Activated T-helper 1 cell treated with anti-CD3 and anti-CD28 coated beads, Interleukin-12 subunit alpha, Interleukin-12 subunit beta, Interleukin-2, Interleukin-4 antibody, amounts not matched to agents 30 ng/mL and 10 ng/mL and 1 ng/mL, durations not matched to agents 14 hours and 24 hours and 36 hours (primary cell): ENCODE measurements at regions not wholly inside any gene's neighbourhood (a gene's known extent, or its start where the extent isn't known, plus 50 kb on each side); places are given as distances from the start of the nearest gene placed in this dataset.
"Not testable (repeated sequence)": the region's sequence is repeated elsewhere in the genome, so short reads cannot be mapped to it uniquely, and the experiment has no call there.

Source experiments
- DNase-seq: peaks from one replicate; pipeline ENCODE4 v3.0.0; 2021; ENCODE audit warnings: low spot score
- H3K27ac Mint-ChIP-seq: one replicate; pipeline ENCODE4 v1.8.0; 2021; ENCODE audit warnings: mild to moderate bottlenecking, mixed read lengths
- H3K27me3 Mint-ChIP-seq: one replicate; pipeline ENCODE4 v1.8.0; 2022; ENCODE audit warnings: mild to moderate bottlenecking, moderate library complexity, mixed read lengths; ENCODE audit not compliant: insufficient read depth
- H3K36me3 Mint-ChIP-seq: one replicate; pipeline ENCODE4 v1.8.0; 2021; ENCODE audit warnings: low read depth, mixed read lengths
- H3K4me1 Mint-ChIP-seq: one replicate; pipeline ENCODE4 v1.8.0; 2021; ENCODE audit warnings: low read depth, mixed read lengths
- H3K4me3 Mint-ChIP-seq: one replicate; pipeline ENCODE4 v1.8.0; 2021; ENCODE audit warnings: mild to moderate bottlenecking, moderate library complexity, mixed read lengths
- H3K9me3 Mint-ChIP-seq: one replicate; pipeline ENCODE4 v1.8.0; 2021; ENCODE audit warnings: mixed read lengths
- intact Hi-C: fragments of 100-400 bp; cut with micrococcal nuclease; formaldehyde crosslinking; loops from one replicate; pipeline ENCODE4 v1.15.1; 2024

DNA sequence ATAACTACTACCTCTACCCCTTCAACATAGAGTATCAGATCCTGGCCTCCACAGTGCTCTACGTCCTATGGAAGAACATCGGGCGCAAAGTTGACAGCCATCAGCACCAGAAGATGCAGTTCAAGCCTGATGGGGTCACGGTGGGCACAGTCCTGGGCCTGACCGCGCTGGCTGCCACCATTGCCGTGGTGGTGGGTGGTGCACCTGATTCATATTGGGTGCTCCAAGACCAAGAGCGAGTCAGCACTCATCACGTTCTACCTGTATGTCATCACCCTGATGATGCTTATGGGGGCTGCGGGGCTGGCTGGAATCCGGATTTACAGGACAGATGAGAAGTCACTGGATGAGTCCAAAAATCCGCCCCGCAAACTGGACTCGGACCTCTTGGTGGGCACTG is 846.4 kb downstream of the RPIA start:
- intact Hi-C loops, H3K4me1 Mint-ChIP-seq, H3K27me3 Mint-ChIP-seq, H3K36me3 Mint-ChIP-seq, H3K9me3 Mint-ChIP-seq, H3K4me3 Mint-ChIP-seq, H3K27ac Mint-ChIP-seq, DNase-seq: not testable (repeated sequence)

DNA sequence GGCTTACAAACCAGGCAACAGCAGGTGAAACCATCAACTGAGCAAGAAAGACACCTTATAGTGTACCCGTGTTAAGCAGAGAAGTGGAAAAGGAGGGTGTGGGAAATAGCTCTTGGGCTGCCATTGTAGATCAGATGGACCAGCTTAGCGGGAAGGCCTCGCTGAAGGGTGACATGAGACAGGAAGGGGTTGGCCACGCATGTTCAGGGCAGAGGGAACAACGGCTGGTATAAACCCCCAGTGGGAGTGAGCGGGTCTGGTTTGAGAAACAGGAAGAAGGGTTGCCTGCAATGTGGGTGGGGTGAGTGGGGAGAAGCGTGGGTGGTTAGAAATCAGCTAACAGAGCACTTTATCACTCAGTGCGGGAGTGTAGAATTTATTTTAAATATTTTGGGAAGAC is 852.6 kb downstream of the RPIA start:
- H3K27me3 Mint-ChIP-seq, H3K4me3 Mint-ChIP-seq, H3K36me3 Mint-ChIP-seq, H3K4me1 Mint-ChIP-seq, DNase-seq, H3K27ac Mint-ChIP-seq, intact Hi-C loops, H3K9me3 Mint-ChIP-seq: not testable (repeated sequence)

DNA sequence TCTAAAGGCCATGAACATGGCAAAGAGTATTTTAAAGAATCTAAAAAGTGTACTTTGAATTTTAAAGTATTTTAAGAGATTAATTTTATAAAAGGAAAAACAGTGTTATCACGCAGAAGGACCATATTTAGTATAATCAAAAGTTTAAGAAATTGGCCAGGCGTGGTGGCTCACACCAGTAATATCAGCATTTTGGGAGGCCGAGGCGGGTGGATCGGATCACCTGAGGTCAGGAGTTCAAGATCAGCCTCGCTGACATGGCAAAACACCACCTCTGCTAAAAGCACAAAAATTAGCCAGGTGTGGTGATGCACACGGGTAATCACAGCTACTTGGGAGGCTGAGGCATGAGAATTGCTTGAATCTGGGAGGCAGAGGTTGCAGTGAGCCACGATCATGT is 887.7 kb downstream of the RPIA start:
- intact Hi-C loops, DNase-seq, H3K9me3 Mint-ChIP-seq, H3K4me1 Mint-ChIP-seq, H3K4me3 Mint-ChIP-seq, H3K36me3 Mint-ChIP-seq, H3K27ac Mint-ChIP-seq, H3K27me3 Mint-ChIP-seq: not testable (repeated sequence)

DNA sequence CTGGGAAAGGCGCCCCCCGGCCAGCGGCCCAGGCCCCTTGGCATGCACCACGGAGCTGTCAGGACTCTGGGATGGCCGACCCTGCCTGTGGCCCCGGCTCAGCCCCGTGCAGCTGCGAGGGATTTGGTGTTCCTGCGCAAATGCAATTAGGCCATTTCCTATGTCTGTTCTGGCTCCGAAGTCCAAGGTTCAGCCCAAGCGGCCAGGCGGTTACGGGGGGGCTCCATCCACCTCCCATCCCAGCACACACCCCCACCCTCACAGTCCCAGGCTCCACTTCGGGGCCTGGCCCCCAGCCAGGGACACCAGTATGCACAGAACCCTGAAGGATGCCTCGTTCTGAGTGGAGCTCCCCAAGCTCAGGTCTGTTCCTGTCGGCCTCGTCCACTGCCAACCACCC is 891.3 kb downstream of the RPIA start:
- H3K36me3 Mint-ChIP-seq, intact Hi-C loops: not testable (repeated sequence)

DNA sequence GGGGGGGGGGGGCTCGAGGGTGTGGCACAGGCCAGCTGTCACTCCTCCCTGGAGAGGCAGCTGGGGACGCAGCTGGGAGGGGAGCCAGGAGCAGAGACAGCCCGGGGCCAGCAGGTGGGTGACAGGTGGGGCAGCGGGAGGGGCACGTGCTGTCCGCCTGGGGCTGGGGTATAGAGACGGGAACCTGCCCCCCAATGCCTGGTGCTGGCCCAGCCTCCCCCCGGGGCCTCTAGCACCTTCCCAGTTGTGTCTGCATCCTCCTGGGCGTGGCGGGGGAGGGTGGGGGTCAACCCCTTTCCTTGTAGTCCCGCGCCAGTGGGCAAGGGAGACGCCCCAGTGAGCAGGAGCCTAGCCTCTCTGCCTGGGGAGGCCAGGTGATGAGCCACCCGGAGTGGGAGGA is 892.6 kb downstream of the RPIA start:
- intact Hi-C loops, H3K4me3 Mint-ChIP-seq, H3K36me3 Mint-ChIP-seq: not testable (repeated sequence)

More for the DNA sequence above, 891.3 kb downstream of the RPIA start:
- not testable (repeated sequence) for H3K27me3 Mint-ChIP-seq, H3K4me1 Mint-ChIP-seq, H3K27ac Mint-ChIP-seq, DNase-seq, H3K9me3 Mint-ChIP-seq, H3K4me3 Mint-ChIP-seq

DNA sequence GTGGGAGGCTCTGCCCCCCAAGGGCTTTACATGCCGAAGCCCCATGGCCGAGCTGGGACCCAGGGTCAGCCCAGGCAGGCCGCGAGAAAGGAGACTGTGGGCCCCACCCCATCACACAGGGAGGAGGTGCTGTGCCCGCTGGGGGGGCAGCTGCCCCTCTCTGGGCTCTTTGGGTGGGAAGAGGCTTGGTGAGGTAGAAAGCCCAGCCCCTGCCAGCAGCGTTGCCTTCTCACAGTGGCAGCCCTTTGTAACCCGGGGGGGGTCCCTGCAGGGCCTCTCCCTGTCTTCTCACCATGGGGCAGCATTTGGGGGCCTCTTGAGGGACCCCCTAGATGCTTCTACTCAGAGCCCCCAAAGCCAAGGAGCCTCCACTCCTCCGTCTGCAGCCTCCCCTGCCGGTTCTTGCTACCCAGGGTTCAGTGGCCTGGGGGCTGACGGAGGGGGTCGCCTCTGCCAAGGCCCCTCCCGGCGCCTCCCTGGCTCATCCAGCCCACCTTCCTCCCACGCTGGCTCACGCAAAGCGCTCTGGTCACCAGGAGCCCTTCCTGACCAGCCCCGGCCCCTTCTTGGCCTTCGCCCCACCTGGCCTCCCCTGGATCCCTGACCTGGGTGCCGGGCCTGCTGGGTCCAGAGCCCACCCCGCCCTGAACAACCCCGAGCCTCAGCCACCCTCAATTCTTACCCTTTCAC is 893.5 kb downstream of the RPIA start:
- H3K4me3 Mint-ChIP-seq: peak overlapping the region; percentile 81
- H3K27ac Mint-ChIP-seq, H3K4me1 Mint-ChIP-seq, H3K36me3 Mint-ChIP-seq, intact Hi-C loops, H3K9me3 Mint-ChIP-seq, H3K27me3 Mint-ChIP-seq, DNase-seq: not testable (repeated sequence)

More for the DNA sequence above, 892.6 kb downstream of the RPIA start:
- H3K27ac Mint-ChIP-seq, H3K27me3 Mint-ChIP-seq, DNase-seq, H3K9me3 Mint-ChIP-seq, H3K4me1 Mint-ChIP-seq: not testable (repeated sequence)

DNA sequence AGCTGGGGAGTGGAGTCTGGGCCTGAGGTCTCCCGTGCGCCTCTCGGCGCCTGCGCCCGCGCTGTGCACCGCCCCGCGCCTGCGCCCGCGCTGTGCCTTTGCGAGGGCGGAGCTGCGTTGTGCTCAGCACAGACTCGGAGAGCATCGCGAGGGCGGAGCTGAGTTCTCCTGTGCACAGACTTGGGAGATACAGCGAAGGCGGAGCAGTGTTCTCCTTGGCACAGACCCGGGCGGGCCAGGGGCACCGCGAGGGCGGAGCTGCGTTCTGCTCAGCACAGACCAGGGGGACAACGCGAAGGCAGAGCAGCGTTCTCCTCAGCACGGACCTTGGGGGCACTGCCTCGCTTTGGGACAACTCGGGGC is 894.1 kb downstream of the RPIA start:
- H3K36me3 Mint-ChIP-seq, H3K27ac Mint-ChIP-seq, H3K9me3 Mint-ChIP-seq, H3K4me1 Mint-ChIP-seq, H3K27me3 Mint-ChIP-seq, intact Hi-C loops: not testable (repeated sequence)
- peak; percentile 58 for DNase-seq
- peak overlapping the region; percentile 81 for H3K4me3 Mint-ChIP-seq

DNA sequence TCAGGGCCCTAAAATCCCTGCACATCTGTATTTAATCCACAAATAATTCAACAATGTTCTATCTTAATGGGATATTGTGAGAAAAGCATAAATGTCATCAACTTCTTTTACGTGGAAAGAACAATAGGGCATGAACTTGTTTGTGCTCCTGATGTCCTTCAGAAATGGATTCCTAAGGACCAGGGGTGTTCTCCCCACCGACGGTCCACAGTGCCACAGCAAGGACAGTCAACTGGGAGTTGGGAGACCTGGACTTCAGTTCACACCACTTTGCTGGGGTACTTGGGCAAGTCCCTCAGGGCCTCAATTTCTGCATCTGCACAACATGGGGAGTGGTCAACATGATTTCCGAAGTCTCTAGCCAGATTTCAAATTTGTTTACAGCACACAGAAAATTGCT is 908.4 kb downstream of the RPIA start:
- not testable (repeated sequence) for H3K4me1 Mint-ChIP-seq, DNase-seq, H3K36me3 Mint-ChIP-seq

DNA sequence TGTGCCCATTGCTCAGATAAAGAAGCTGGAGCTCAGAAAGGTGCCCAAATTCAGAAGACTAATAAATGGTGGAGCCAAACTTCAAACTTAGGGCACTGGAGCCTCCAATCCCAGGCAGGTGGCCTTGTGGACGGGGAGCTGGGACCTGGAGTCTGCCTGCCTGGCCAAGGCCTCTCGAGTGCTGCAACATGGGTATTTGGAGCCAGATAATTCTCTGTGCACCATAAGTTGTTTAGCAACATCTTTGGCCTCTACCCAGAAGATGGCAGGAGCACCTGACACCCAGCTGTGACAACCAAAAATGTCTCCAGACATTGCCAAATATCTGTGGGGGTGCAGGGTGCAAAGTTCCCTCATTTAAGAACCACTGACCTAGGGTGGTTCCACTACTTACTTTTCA is 915.0 kb downstream of the RPIA start:
- H3K36me3 Mint-ChIP-seq, DNase-seq, H3K27me3 Mint-ChIP-seq, H3K4me1 Mint-ChIP-seq, H3K9me3 Mint-ChIP-seq, H3K4me3 Mint-ChIP-seq, intact Hi-C loops, H3K27ac Mint-ChIP-seq: not testable (repeated sequence)

More for the DNA sequence above, 908.4 kb downstream of the RPIA start:
- intact Hi-C loops, H3K27me3 Mint-ChIP-seq, H3K9me3 Mint-ChIP-seq, H3K27ac Mint-ChIP-seq, H3K4me3 Mint-ChIP-seq: not testable (repeated sequence)

DNA sequence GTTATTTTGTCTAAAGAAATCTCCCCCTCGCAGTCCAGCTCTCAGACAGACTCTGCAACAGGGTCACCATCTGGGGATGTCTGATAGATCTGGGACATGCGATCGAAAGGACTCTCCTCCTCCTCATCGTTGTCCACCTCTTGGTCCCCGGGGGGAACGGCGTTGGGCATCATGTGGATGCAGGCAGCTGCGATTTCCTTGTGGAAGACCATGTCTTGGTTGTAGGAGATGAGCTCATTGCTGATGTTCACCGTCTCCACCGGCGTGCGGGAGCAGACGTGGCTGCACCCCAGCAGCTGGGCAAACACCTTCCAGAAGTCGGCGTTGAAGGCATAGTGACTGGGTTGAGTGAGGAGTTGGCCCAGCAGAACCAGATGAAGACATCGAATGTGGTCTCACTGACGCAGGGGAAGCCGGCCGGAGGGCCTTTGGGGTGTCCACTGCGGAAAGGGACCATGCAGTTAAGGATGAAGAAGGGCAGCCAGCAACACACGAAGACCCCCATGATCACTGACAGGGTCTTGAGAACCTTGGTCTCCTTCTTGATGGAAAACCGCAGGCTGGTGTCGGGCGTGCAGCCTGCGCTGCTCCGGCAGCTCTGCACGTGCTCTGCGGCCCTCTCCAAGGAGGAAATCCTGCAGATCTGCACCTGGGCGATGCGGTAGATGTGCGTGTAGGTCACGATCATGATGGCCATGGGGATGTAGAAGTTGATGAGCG is 918.9 kb downstream of the RPIA start:
- intact Hi-C loops, H3K9me3 Mint-ChIP-seq, H3K27ac Mint-ChIP-seq, H3K36me3 Mint-ChIP-seq, H3K4me1 Mint-ChIP-seq, H3K27me3 Mint-ChIP-seq, DNase-seq, H3K4me3 Mint-ChIP-seq: not testable (repeated sequence)

DNA sequence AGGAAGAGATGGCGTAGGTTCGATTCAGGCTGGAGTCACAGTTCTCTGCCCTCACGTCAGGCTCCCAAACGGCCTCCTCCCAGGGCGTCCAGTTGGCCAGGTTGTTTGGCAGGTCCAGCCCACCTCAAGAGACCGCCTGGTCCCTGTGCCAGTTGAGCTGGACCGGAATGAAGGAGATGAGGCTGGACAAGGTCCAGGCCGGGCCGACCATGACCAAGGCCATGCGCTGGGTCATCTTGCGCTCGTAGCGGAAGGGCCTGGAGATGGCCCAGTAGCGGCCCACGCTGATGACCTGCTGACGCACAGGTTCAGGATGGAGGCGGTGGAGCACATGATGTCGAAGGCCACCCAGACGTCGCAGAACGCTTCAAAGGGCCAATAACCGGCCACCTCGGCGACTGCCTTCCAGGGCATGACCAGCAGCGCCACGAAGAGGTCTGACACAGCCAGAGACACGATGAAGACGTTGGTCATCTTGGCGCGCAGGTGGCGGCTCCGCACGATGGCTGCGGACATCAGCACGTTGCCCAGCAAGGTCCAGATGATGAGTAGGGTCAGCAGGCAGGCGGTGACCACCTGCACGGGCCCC is 919.5 kb downstream of the RPIA start:
- H3K4me3 Mint-ChIP-seq, H3K4me1 Mint-ChIP-seq, intact Hi-C loops, DNase-seq, H3K27ac Mint-ChIP-seq, H3K36me3 Mint-ChIP-seq, H3K27me3 Mint-ChIP-seq, H3K9me3 Mint-ChIP-seq: not testable (repeated sequence)

DNA sequence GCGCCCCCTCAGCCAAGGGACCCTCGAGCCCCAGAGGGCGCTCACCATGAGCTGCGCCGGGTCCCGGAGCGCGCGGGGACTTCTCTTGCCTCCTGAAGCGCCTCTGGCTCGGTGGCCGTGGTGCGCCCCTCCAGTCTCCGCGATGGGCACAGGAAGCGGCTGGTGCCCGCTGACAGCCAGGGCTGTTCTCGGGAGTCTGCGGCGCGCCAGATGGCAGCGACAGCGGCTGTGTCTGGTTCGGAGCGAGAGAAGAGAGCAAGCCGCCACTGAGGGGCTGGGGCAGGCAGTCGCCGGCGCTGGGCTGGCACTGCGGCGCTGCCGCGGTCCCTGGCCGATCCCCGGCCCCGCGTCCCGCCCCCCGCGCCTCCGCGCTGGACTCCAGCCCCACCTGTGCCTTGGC is 920.2 kb downstream of the RPIA start:
- H3K36me3 Mint-ChIP-seq, DNase-seq, H3K9me3 Mint-ChIP-seq, intact Hi-C loops, H3K27ac Mint-ChIP-seq, H3K4me3 Mint-ChIP-seq, H3K4me1 Mint-ChIP-seq, H3K27me3 Mint-ChIP-seq: not testable (repeated sequence)

DNA sequence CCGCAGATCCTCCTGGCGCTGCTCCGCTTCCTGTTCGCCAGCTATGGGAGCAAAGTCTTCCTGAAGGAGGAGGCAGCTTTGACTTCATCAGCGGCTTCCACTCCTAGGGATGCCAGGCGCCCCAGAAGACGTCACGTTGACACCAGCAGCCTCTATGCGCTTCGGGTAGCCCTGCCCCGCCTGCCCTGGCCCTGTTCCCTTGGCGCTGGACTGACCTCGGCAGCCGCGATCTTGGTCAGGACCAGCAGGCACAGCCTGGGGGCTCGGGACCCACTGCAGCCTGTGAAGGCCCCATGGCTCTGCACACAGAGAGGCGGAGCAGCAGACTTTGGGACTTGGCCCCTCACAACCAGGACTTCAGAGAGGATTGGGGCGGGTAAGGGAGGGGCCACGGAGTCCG is 957.8 kb downstream of the RPIA start:
- DNase-seq, H3K4me3 Mint-ChIP-seq, H3K9me3 Mint-ChIP-seq, H3K27me3 Mint-ChIP-seq, intact Hi-C loops, H3K27ac Mint-ChIP-seq, H3K36me3 Mint-ChIP-seq, H3K4me1 Mint-ChIP-seq: not testable (repeated sequence)
